ENCODE measurements at regions not wholly inside any gene's neighbourhood (a gene's known extent, or its start where the extent isn't known, plus 50 kb on each side); places are given as distances from the start of the nearest gene placed in this dataset.

DNA sequence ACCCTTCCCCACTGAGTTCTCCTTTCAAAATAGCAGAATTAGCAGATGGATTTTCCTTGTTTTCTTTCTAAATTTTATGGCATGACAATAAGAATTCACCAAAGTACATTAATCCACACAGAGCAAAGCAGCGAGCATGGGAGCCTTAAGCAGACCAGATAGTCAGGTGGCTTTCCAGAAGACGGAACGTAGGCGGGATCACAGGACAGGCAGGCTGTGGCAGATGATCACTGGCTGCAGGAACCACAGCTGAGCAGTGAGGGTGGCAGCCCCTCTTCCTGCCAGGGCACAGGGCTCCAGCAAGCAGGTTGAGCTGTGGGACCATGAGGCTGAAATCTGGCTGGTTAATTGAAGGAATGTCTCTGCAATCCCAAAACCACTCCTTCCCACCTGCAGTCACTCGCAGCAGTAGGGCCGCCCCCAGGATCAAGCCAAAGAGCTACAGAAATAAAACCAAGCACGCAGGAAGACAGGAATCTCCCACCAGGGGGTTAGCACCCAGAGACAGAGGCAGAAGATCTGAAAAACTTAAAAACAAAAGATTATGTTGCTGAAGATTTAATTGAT is 259.9 kb downstream of the EIPR1 start:
- Histone ChIP-seq H2AFZ (ENCODE audit: low read length) (no peak overlapping the region), H3K4me2 (ENCODE audit: extremely low read depth, insufficient read depth, low read length) (no peak overlapping the region), H3K36me3 (ENCODE audit: control insufficient read depth, insufficient read depth, low read length) (no peaks in the 10 kb centered on the region), H3K4me3 (replicated peaks in 1 of 4; ENCODE audit: control extremely low read depth in 1 of 4, insufficient read depth in 1 of 4, low read depth in 3 of 4, low read length in 4 of 4) (no peak overlapping the region), H3K79me2 (ENCODE audit: control insufficient read depth, insufficient read depth, low read length) (no peaks in the 10 kb centered on the region), H3K27me3 (ENCODE audit: control insufficient read depth, insufficient read depth, low read length) (no peaks in the 10 kb centered on the region), H3K27ac (ENCODE audit: insufficient read depth, low read length) (no peak overlapping the region), H3K4me1 (ENCODE audit: control insufficient read depth, extremely low read depth, insufficient read depth, low read length) (no peaks in the 10 kb centered on the region), H4K20me1 (ENCODE audit: control insufficient read depth, extremely low read depth, insufficient read depth, low read length) (no peaks in the 10 kb centered on the region), H3K9me3 (ENCODE audit: control insufficient read depth, insufficient read depth, low read depth, low read length) (no peaks in the 10 kb centered on the region), H3K9ac (ENCODE audit: insufficient read depth, low read length) (no peak overlapping the region)
- TF ChIP-seq, protein P1, sequence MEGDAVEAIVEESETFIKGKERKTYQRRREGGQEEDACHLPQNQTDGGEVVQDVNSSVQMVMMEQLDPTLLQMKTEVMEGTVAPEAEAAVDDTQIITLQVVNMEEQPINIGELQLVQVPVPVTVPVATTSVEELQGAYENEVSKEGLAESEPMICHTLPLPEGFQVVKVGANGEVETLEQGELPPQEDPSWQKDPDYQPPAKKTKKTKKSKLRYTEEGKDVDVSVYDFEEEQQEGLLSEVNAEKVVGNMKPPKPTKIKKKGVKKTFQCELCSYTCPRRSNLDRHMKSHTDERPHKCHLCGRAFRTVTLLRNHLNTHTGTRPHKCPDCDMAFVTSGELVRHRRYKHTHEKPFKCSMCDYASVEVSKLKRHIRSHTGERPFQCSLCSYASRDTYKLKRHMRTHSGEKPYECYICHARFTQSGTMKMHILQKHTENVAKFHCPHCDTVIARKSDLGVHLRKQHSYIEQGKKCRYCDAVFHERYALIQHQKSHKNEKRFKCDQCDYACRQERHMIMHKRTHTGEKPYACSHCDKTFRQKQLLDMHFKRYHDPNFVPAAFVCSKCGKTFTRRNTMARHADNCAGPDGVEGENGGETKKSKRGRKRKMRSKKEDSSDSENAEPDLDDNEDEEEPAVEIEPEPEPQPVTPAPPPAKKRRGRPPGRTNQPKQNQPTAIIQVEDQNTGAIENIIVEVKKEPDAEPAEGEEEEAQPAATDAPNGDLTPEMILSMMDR (conservative IDR thresholded peaks at IDR 0.05 in 1 of 2, IDR thresholded peaks at IDR 0.05 in 1 of 2; ENCODE audit: low read depth in 1 of 2, low read length in 2 of 2), result no peak
- no peak for TF ChIP-seq EZH2 (IDR thresholded peaks at IDR 0.05; ENCODE audit: low read length, missing control alignments)
- DNase-seq (ENCODE audit: low read depth in 2 of 2), result no peak

DNA sequence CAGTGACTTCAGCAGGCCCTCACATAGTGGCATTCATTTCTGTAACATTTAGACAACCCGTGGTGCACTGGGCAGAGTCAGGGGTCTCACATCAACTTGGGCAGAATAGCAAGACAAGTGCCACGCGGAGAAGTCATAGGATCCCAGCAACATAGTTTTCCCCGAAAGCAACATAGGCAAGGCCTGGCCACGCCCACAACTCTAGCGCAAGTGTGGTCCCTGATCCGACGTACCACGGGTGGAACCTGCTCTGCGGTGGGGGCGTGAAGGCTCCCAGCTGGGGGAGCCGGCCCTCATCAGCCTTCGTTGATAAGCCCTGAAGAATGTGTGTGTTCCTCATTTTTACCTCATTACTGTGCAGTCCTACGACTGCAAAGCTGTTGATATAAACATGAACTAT is 261.2 kb downstream of the EIPR1 start:
- Histone ChIP-seq H3K4me3 (replicated peaks in 1 of 4; ENCODE audit: control extremely low read depth in 1 of 4, insufficient read depth in 1 of 4, low read depth in 3 of 4, low read length in 4 of 4) (no peak overlapping the region), H3K27me3 (ENCODE audit: control insufficient read depth, insufficient read depth, low read length) (no peaks in the 10 kb centered on the region), H3K9me3 (ENCODE audit: control insufficient read depth, insufficient read depth, low read depth, low read length) (no peaks in the 10 kb centered on the region), H3K4me2 (ENCODE audit: extremely low read depth, insufficient read depth, low read length) (no peak overlapping the region), H3K79me2 (ENCODE audit: control insufficient read depth, insufficient read depth, low read length) (no peaks in the 10 kb centered on the region), H3K9ac (ENCODE audit: insufficient read depth, low read length) (no peak overlapping the region), H4K20me1 (ENCODE audit: control insufficient read depth, extremely low read depth, insufficient read depth, low read length) (no peaks in the 10 kb centered on the region), H3K36me3 (ENCODE audit: control insufficient read depth, insufficient read depth, low read length) (no peaks in the 10 kb centered on the region), H3K27ac (ENCODE audit: insufficient read depth, low read length) (no peak overlapping the region), H2AFZ (ENCODE audit: low read length) (no peak overlapping the region), H3K4me1 (ENCODE audit: control insufficient read depth, extremely low read depth, insufficient read depth, low read length) (no peaks in the 10 kb centered on the region)
- no peak for DNase-seq (ENCODE audit: low read depth in 2 of 2)
- TF ChIP-seq, protein P1 (conservative IDR thresholded peaks at IDR 0.05 in 1 of 2, IDR thresholded peaks at IDR 0.05 in 1 of 2; ENCODE audit: low read depth in 1 of 2, low read length in 2 of 2), result no peak
- TF ChIP-seq EZH2 (IDR thresholded peaks at IDR 0.05; ENCODE audit: low read length, missing control alignments), result no peak

DNA sequence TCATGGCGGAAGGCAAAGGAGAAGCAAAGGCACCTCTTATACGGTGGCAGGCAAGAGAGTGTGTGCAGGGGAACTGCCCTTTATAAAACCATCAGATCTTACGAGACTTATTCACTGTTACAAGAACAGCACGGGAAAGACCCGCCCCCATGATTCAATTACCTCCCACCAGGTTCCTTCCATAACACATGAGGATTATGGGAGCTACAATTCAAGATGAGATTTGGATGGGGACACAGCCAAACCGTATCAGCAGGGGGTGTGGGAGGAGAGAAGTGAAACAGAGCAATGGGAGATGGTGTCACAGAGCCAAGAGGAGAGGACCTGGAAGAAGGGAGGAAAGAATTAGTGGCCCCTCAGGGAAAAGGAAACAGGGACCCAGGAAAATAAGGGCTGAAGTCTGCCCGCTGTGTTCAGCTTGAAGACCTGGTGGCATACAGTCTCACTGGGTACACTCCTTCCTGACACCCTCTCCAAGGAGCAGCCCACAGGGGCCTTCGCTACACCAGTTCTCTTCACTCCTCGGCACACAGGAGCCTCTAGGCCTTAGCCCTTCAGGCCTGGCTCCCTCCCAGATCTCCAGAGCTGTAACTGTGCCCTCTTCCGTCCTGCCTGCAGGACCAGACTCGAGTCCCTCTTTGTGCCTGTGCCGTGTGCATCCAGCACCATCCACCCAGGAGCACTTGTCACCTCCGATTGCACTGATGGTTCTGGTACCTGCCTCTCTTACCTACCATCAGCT is 262.1 kb downstream of the EIPR1 start:
- H3K79me2 ChIP-seq (ENCODE audit: control insufficient read depth, insufficient read depth, low read length), result no peaks in the 10 kb centered on the region
- no peaks in the 10 kb centered on the region for H3K36me3 ChIP-seq (ENCODE audit: control insufficient read depth, insufficient read depth, low read length)
- H3K27me3 ChIP-seq (ENCODE audit: control insufficient read depth, insufficient read depth, low read length), result no peaks in the 10 kb centered on the region
- no peak overlapping the region for H3K4me3 ChIP-seq (replicated peaks in 1 of 4; ENCODE audit: control extremely low read depth in 1 of 4, insufficient read depth in 1 of 4, low read depth in 3 of 4, low read length in 4 of 4)
- H3K9ac ChIP-seq (ENCODE audit: insufficient read depth, low read length), result no peak overlapping the region
- H2AFZ ChIP-seq (ENCODE audit: low read length), result no peak overlapping the region
- H3K9me3 ChIP-seq (ENCODE audit: control insufficient read depth, insufficient read depth, low read depth, low read length), result peaks cover 3% of the 10 kb centered on the region
- DNase-seq (ENCODE audit: low read depth in 2 of 2), result no peak
- no peak overlapping the region for H3K27ac ChIP-seq (ENCODE audit: insufficient read depth, low read length)
- no peaks in the 10 kb centered on the region for H3K4me1 ChIP-seq (ENCODE audit: control insufficient read depth, extremely low read depth, insufficient read depth, low read length)
- no peaks in the 10 kb centered on the region for H4K20me1 ChIP-seq (ENCODE audit: control insufficient read depth, extremely low read depth, insufficient read depth, low read length)
- no peak overlapping the region for H3K4me2 ChIP-seq (ENCODE audit: extremely low read depth, insufficient read depth, low read length)
- TF ChIP-seq, protein P1 (conservative IDR thresholded peaks at IDR 0.05 in 1 of 2, IDR thresholded peaks at IDR 0.05 in 1 of 2; ENCODE audit: low read depth in 1 of 2, low read length in 2 of 2), result no peak
- TF ChIP-seq EZH2 (IDR thresholded peaks at IDR 0.05; ENCODE audit: low read length, missing control alignments), result no peak

Data from fibroblast of lung (primary cell).